Transverse colon (tissue), 4 donors: ENCODE measurements at regions not wholly inside any gene's neighbourhood (a gene's known extent, or its start where the extent isn't known, plus 50 kb on each side); places are given as distances from the start of the nearest gene placed in this dataset.

Source experiments
- DNase-seq: peaks from one replicate; pipeline ENCODE4 v3.0.0-alpha.2; 2019
- H3K27ac ChIP-seq, 4 donors: fragments of 200-600 bp; sonication (generic); 2 replicates each; pipeline ENCODE4 v1.5.1; 2016 to 2018; ENCODE audit warnings: inconsistent platforms in 4 of 4
- H3K27me3 ChIP-seq: fragments of 200-600 bp; sonication (generic); 2 replicates; pipeline ENCODE4 v1.5.1; 2017; ENCODE audit warnings: inconsistent platforms
- H3K36me3 ChIP-seq, 4 donors: fragments of 200-600 bp; sonication (generic); 2 replicates each; pipeline ENCODE4 v1.5.1; 2017 to 2019; ENCODE audit warnings: inconsistent platforms in 4 of 4
- H3K4me1 ChIP-seq, 4 donors: fragments of 200-600 bp; sonication (generic); 2 replicates each; pipeline ENCODE4 v1.5.1; 2017 to 2020; ENCODE audit warnings: inconsistent platforms in 4 of 4
- H3K4me3 ChIP-seq, 4 donors: fragments of 200-600 bp; sonication (generic); 1 replicate in 1 of 4; 2 replicates in 3 of 4; pipeline versions ENCODE4 v1.5.1 to v1.6.1; 2017 to 2019; ENCODE audit warnings: inconsistent platforms in 4 of 4
- H3K9me3 ChIP-seq, 2 donors: fragments of 200-600 bp; sonication (generic); 2 replicates each; pipeline ENCODE4 v1.5.1; 2017 to 2019; ENCODE audit warnings: inconsistent platforms in 2 of 2
- EP300 ChIP-seq: sonication (generic); formaldehyde crosslinking; IDR thresholded peaks from one replicate; pipeline ENCODE4 v1.6.1; 2017; ENCODE audit warnings: antibody characterized with exemption, low read depth
- POLR2A ChIP-seq: fragments of 450-650 bp; IDR thresholded peaks from one replicate; pipeline ENCODE4 v1.6.1; 2016; ENCODE audit warnings: antibody characterized with exemption, mild to moderate bottlenecking, moderate library complexity
- POLR2AphosphoS5 ChIP-seq, 3 donors: sonication (generic); formaldehyde crosslinking; IDR thresholded peaks; one replicate each; pipeline ENCODE4 v1.6.1; 2016; ENCODE audit warnings: antibody characterized with exemption in 3 of 3
- WGBS, 2 donors: methylation state at CpG; one replicate each; pipeline ENCODE4 v1.1.5; 2018; ENCODE audit warnings: low coverage in 1 of 2; 5-methylcytosine and 5-hydroxymethylcytosine counted together
- in situ Hi-C, 4 donors: fragments of 200-750 bp; cut with MboI; loops; one replicate each; pipeline versions ENCODE4 v1.15.0 to v1.15.1; 2017; ENCODE audit warnings: low sequenced_read_pairs in 3 of 4, low pct_ligation_motif_present in 1 of 4, low pct_unique_long_range_greater_than_20kb in 1 of 4
- intact Hi-C: fragments of 100-400 bp; cut with DNase I; formaldehyde crosslinking; loops from one replicate; pipeline ENCODE4 v1.15.1; 2023; ENCODE audit warnings: low total_unique reads
- TF ChIP-seq, protein P1 (sequence below), 5 experiments: fragments of 200-600 bp in 3 of 5; fragments of 450-650 bp in 2 of 5; sonication (generic) in 3 of 5; IDR thresholded peaks; 1 replicate in 2 of 5; 2 replicates in 3 of 5; pipeline ENCODE4 v1.5.1; 2016 to 2017; ENCODE audit warnings: antibody characterized with exemption in 5 of 5, inconsistent platforms in 3 of 5, mild to moderate bottlenecking in 2 of 5, moderate library complexity in 1 of 5

DNA sequence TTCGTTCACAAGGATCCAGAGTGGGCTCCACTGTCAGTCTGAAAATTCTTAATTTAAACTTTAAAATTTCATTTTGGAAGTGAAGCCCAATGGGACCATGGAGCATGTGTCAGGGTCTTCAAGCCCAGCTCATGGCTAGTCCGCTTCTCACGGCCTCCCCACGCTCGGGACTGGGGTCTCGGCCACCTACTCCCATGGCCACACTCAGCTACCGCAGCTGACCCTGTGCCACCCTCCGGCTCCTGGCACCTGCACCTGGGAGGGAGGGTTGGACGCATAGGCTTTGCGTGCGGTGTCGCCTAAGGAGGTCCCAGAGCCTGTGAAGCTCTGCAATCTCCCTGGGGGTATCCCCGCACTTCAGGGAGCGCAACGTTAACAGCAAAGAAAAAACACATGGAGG, 175.7 kb upstream of the PRLR start:
- Histone ChIP-seq H3K4me3 (no peak overlapping the region), H3K9me3 (no peaks in the 10 kb centered on the region), H3K27me3 (no peaks in the 10 kb centered on the region), H3K27ac (no peak overlapping the region), H3K36me3 (no peaks in the 10 kb centered on the region), H3K4me1 (no peaks in the 10 kb centered on the region)
- DNase-seq = no peak
- TF ChIP-seq POLR2A (no peak), EP300 (no peak), POLR2AphosphoS5 (IDR thresholded peaks at IDR 0.05) (no peak)
- TF ChIP-seq, protein P1, sequence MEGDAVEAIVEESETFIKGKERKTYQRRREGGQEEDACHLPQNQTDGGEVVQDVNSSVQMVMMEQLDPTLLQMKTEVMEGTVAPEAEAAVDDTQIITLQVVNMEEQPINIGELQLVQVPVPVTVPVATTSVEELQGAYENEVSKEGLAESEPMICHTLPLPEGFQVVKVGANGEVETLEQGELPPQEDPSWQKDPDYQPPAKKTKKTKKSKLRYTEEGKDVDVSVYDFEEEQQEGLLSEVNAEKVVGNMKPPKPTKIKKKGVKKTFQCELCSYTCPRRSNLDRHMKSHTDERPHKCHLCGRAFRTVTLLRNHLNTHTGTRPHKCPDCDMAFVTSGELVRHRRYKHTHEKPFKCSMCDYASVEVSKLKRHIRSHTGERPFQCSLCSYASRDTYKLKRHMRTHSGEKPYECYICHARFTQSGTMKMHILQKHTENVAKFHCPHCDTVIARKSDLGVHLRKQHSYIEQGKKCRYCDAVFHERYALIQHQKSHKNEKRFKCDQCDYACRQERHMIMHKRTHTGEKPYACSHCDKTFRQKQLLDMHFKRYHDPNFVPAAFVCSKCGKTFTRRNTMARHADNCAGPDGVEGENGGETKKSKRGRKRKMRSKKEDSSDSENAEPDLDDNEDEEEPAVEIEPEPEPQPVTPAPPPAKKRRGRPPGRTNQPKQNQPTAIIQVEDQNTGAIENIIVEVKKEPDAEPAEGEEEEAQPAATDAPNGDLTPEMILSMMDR (IDR thresholded peaks at IDR 0.05) = no peak
- intact Hi-C loops = no loop called here
- 92 to 100% methylated on average over 1 to 15 of the region's 15 CpGs for WGBS, 2 donors
- in situ Hi-C loops = no loop called here

DNA sequence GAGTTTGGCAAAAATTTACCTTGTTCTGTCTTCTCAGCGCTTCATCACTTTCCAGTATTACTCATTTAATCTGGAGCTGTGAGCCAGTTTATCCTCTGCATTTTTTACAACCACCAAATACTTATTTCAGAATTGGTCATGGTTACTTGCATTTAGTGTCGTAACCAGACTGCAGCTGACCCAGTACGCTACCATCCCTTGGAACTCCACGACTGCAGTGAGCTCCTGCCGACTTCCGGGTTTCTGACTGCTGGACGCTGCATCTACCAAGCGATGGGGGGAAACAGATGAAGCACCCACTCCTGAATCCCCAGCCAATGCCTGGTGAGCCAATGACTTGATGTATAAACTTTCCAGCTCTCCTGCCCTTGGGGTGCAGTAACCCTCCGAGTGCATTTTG, 174.4 kb upstream of the PRLR start:
- no peaks in the 10 kb centered on the region for H3K9me3 ChIP-seq
- H3K36me3 ChIP-seq = no peaks in the 10 kb centered on the region
- in situ Hi-C loops (no loop called here), intact Hi-C loops (no loop called here)
- no peak overlapping the region for H3K4me3 ChIP-seq
- DNase-seq = no peak
- no peak overlapping the region for H3K27ac ChIP-seq
- no peaks in the 10 kb centered on the region for H3K4me1 ChIP-seq
- no peaks in the 10 kb centered on the region for H3K27me3 ChIP-seq
- 88 to 91% methylated on average over 2 to 9 of the region's 9 CpGs for WGBS, 2 donors
- no peak for TF ChIP-seq EP300
- no peak for TF ChIP-seq POLR2A
- no peak for TF ChIP-seq POLR2AphosphoS5 (IDR thresholded peaks at IDR 0.05)
- TF ChIP-seq, protein P1 (IDR thresholded peaks at IDR 0.05) = no peak

DNA sequence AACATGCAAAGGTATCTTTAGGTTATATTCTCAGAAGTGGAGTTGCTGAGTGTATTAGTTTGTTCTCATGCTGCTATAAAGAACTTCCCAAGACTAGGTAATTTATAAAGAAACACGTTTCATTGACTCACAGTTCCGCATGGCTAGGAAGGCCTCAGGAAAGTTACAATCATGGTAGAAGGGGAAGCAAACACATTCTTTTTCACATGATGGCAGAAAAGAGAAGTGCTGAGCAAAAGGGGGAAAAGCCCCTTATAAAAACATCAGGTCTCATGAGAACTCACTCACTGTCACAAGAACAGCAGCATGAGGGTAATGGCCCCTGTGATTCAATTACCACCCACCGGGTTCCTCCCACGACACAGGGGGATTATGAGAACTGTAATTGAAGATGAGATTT, 163.6 kb upstream of the PRLR start:
- Histone ChIP-seq H3K27ac (no peak overlapping the region), H3K4me1 (no peaks in the 10 kb centered on the region), H3K4me3 (no peak overlapping the region), H3K36me3 (no peaks in the 10 kb centered on the region), H3K27me3 (no peaks in the 10 kb centered on the region), H3K9me3 (no peaks in the 10 kb centered on the region)
- no peak for TF ChIP-seq EP300
- no peak for TF ChIP-seq POLR2AphosphoS5 (IDR thresholded peaks at IDR 0.05)
- TF ChIP-seq POLR2A = no peak
- TF ChIP-seq, protein P1 (IDR thresholded peaks at IDR 0.05) = no peak
- DNase-seq = no peak
- intact Hi-C loops = no loop called here
- in situ Hi-C loops = no loop called here
- WGBS, 2 donors = 73 to 87% methylated on average over 4 of the region's 4 CpGs

DNA sequence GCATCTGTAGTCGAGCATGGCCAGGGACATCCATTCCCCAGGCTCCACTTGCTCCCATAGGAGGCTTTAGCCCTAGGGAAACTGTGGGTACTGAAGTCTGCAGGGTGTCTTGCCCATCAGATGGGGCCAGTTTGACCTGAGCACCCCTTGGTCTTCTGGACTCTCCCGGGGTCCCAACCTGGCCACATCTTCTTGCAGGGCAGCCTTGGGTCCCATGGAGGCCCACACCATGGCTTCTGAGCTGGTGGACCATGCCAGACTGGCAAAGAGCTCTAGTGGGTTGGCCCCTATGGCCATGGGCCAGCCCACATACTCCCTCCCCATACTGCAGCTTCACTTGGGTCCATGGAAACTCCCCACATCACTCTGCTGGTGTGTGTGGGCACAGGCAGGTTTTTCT, 154.4 kb upstream of the PRLR start:
- DNase-seq = no peak
- Histone ChIP-seq H3K4me1 (no peaks in the 10 kb centered on the region), H3K36me3 (no peaks in the 10 kb centered on the region), H3K9me3 (no peaks in the 10 kb centered on the region), H3K27me3 (no peaks in the 10 kb centered on the region), H3K27ac (no peak overlapping the region), H3K4me3 (no peak overlapping the region)
- TF ChIP-seq POLR2A (no peak), EP300 (no peak), POLR2AphosphoS5 (IDR thresholded peaks at IDR 0.05) (no peak)
- TF ChIP-seq, protein P1 (IDR thresholded peaks at IDR 0.05) = no peak
- WGBS, 2 donors = 71% methylated on average over 2 of the region's 2 CpGs; no CpG with 5 or more reads in 1 of the 2 donors
- intact Hi-C loops = no loop called here
- in situ Hi-C loops = no loop called here
